AG09319 (cell line): ENCODE measurements at regions not wholly inside any gene's neighbourhood (a gene's known extent, or its start where the extent isn't known, plus 50 kb on each side); places are given as distances from the start of the nearest gene placed in this dataset.
"Not testable (repeated sequence)": the region's sequence is repeated elsewhere in the genome, so short reads cannot be mapped to it uniquely, and the experiment has no call there.

Source experiments
- DNase-seq: peaks from one replicate; pipeline ENCODE4 v3.0.0-alpha.2; 2010; ENCODE audit warnings: low read depth; ENCODE audit errors: extremely low read depth
- CTCF ChIP-seq: IDR thresholded peaks from 2 replicates; pipeline ENCODE4 v1.5.1; 2011; ENCODE audit warnings: low read depth, mild to moderate bottlenecking, inconsistent platforms, low read length, moderate library complexity

- no peak for TF ChIP-seq CTCF
- DNase-seq: no peak
Observed at GRCh38 chr12:90679674-90680073, 275.3 kb downstream of the CCER1 start.

DNA sequence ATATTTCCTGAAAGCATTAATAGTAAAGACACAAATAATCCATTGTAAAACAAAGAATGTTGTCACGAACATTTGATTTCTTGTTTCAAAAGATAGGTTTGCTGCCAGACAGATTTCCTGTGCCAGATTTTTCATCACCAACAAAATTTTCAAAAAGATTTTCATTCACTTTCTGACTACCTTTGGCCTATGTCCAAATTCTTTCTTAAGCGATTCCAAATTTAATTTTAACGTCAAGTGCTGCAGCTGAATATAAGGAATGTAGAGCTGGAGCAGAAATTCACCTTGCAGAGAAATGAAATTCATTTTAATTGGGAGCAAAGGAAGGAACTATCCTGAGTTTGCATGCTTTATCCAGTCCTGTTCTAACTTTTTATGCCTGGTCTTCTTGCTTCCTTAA lies 277.4 kb downstream of the CCER1 start:
- no peak for TF ChIP-seq CTCF
- no peak for DNase-seq

DNA sequence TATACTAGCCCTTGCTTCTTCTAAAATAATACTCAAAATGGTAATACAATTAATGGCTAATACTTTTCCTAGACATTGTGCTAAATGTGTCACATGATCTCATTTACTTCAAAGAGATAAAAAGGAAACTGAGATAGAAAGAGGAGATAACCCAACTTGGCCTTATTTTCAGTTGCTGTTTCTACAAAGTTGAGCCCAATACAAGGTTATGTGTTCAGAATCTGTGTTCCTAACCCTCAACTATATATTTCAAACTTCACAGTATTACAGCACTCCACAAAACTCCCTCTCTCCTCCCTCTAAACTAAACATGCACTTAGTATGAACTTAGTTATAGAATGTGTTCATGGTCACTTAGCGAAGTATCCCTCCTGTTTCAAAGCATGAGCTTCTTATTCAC lies 277.9 kb downstream of the CCER1 start:
- TF ChIP-seq CTCF: no peak

GRCh38 chr12:90675106-90675505 lies 279.9 kb downstream of the CCER1 start:
- no peak for TF ChIP-seq CTCF
- DNase-seq: no peak

More for the DNA sequence above, 277.9 kb downstream of the CCER1 start:
- DNase-seq: no peak

GRCh38 chr12:90672081-90672480 lies 282.9 kb downstream of the CCER1 start:
- no peak for DNase-seq
- no peak for TF ChIP-seq CTCF

DNA sequence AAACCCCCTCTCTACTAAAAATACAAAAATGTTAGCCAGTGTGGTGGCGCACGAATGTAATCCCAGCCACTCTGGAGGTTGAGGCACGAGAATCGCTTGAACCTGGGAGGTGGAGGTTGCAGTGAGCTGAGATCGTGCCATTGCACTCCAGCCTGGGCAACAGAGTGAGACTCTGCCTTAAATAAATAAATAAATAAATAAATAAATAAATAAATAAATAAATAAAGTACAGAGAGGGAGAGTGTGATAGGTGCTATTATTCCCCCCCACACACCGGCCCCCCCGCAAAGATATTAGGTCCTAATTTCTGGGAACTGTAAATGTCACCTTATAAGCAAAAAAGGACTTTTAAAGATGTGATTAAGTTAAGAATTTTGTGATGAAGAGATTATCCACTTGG lies 291.0 kb downstream of the CCER1 start:
- DNase-seq: not testable (repeated sequence)

DNA sequence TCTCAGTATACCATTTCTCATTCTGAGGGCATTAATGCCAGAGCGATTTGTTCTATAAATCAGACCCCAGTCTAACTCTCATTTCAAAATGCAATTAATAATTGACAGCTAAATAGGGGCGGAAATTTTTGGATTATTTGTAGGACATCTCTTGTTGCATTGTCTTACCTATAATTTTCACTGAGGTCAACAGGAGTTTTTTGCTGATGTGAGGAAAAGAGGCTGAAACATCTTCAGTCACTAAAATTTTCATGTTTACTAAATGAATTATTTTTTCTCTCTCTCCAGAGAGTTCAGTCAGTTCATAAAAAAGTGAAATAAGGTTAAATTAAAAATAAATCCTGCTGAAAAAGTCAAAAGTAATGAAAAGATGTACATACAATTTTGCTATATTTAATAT lies 295.9 kb downstream of the CCER1 start:
- TF ChIP-seq CTCF: no peak
- no peak for DNase-seq

GRCh38 chr12:90653040-90653439 lies 301.9 kb downstream of the CCER1 start:
- no peak for TF ChIP-seq CTCF
- DNase-seq: no peak
